K562 (cell line): ENCODE measurements at regions not wholly inside any gene's neighbourhood (a gene's known extent, or its start where the extent isn't known, plus 50 kb on each side); places are given as distances from the start of the nearest gene placed in this dataset.

Experiments used
- ATAC-seq: fragments of 200-7000 bp; cut with Tn5 transposase; 3 replicates; pipeline ENCODE4 v1.9.1; 2020; ENCODE audit warnings: moderate library complexity
- BruUV-seq: library from RNA; stranded (reverse); fragments of 400-500 nt; replicated peaks from 2 replicates; lab custom pipeline; 2021; lab: Mats Ljungman, UMichigan
- CTCF ChIA-PET: fragments of 300-600 bp; formaldehyde crosslinking; extraction: SDS; loops from one replicate; lab custom pipeline; 2021; ENCODE audit warnings: low intra/inter-chr PET ratio; lab: Yijun Ruan, JAX
- POLR2A ChIA-PET: fragments of 300-600, 350-650 bp; sonication (Branson Sonifier 250); formaldehyde crosslinking; extraction: SDS; loops from one replicate; lab custom pipeline; 2021; ENCODE audit warnings: antibody characterized with exemption, inconsistent platforms; lab: Yijun Ruan, JAX
- DNase-seq, 4 experiments: peaks; one replicate each; pipeline versions ENCODE4 v3.0.0 to v3.0.0-alpha.2; 2011 to 2018; ENCODE audit warnings: low spot score in 3 of 4, mixed read lengths in 3 of 4; ENCODE audit errors: extremely low read depth in 1 of 4
- FAIRE-seq: peaks from 2 replicates; lab custom pipeline; 2011; peaks lifted over from hg19 to GRCh38; lab: Jason Lieb, UNC
- H2AFZ ChIP-seq: 2 replicates; pipeline ENCODE4 v1.6.0; 2011; ENCODE audit warnings: low read depth, low read length, control low read depth, inconsistent platforms
- H3K27ac ChIP-seq: fragments of 200-600 bp; 3 replicates; pipeline ENCODE4 v1.8.0; 2011; ENCODE audit warnings: low read depth, mild to moderate bottlenecking, control low read depth, inconsistent platforms, low read length, moderate library complexity, mixed read lengths; ENCODE audit errors: extremely low read depth
- H3K27me3 ChIP-seq, 2 experiments: fragments of 300-600 bp in 1 of 2; 2 replicates in 1 of 2; 3 replicates in 1 of 2; pipeline versions ENCODE4 v1.6.0 to v1.8.0; 2011; ENCODE audit warnings: inconsistent platforms in 2 of 2, low read length in 2 of 2, mild to moderate bottlenecking in 1 of 2, mixed read lengths in 1 of 2, moderate library complexity in 1 of 2; ENCODE audit not compliant: control insufficient read depth in 2 of 2, insufficient read depth in 2 of 2
- H3K36me3 ChIP-seq: fragments of 300-600 bp; 3 replicates; pipeline ENCODE4 v1.8.0; 2011; ENCODE audit warnings: mild to moderate bottlenecking, low read length, inconsistent platforms; ENCODE audit not compliant: control insufficient read depth, insufficient read depth
- H3K4me1 ChIP-seq, 2 experiments: fragments of 200-600 bp in 1 of 2; replicated peaks in 1 of 2; 2 replicates in 1 of 2; 3 replicates in 1 of 2; pipeline versions ENCODE4 v1.5.1 to v1.8.0; 2011; ENCODE audit warnings: inconsistent platforms in 2 of 2, low read length in 2 of 2, mild to moderate bottlenecking in 1 of 2, mixed read lengths in 1 of 2, moderate library complexity in 1 of 2; ENCODE audit not compliant: control insufficient read depth in 2 of 2, insufficient read depth in 2 of 2
- H3K4me2 ChIP-seq: 2 replicates; pipeline ENCODE4 v1.6.1; 2011; ENCODE audit warnings: low read length, control low read depth, inconsistent platforms, mixed read lengths; ENCODE audit not compliant: insufficient read depth
- H3K4me3 ChIP-seq: fragments of 200-600 bp; sonication (generic), shearing (Covaris generic); 2 replicates; pipeline ENCODE4 v1.5.1; 2016; ENCODE audit warnings: control low read depth, inconsistent platforms
- H3K79me2 ChIP-seq: fragments of 200-600 bp; 3 replicates; pipeline ENCODE4 v1.8.0; 2011; ENCODE audit warnings: low read length, inconsistent platforms; ENCODE audit not compliant: control insufficient read depth, insufficient read depth
- H3K9ac ChIP-seq, 2 experiments: 2 replicates each; pipeline versions ENCODE4 v1.6.0 to v1.6.1; 2011; ENCODE audit warnings: low read depth in 2 of 2, low read length in 2 of 2, control low read depth in 1 of 2, inconsistent platforms in 1 of 2, mild to moderate bottlenecking in 1 of 2, mixed read lengths in 1 of 2; ENCODE audit not compliant: insufficient read depth in 1 of 2
- H3K9me1 ChIP-seq: one replicate; pipeline ENCODE4 v1.6.0; 2011; ENCODE audit warnings: inconsistent platforms, mild to moderate bottlenecking, low read length, moderate library complexity; ENCODE audit not compliant: control insufficient read depth, insufficient read depth
- H3K9me3 ChIP-seq: replicated peaks from 2 replicates; pipeline ENCODE4 v1.5.1; 2011; ENCODE audit warnings: low read depth, low read length, inconsistent platforms; ENCODE audit not compliant: control insufficient read depth, insufficient read depth
- H4K20me1 ChIP-seq: replicated peaks from 2 replicates; pipeline ENCODE4 v1.6.1; 2011; ENCODE audit warnings: low read length, inconsistent platforms, mixed read lengths; ENCODE audit not compliant: control insufficient read depth, insufficient read depth
- ARID1B ChIP-seq: fragments of 450-650 bp; IDR thresholded peaks from 2 replicates; pipeline ENCODE4 v1.6.1; 2016; ENCODE audit warnings: antibody characterized with exemption, mild to moderate bottlenecking, inconsistent platforms
- HEY1 ChIP-seq: fragments of 250-450 bp; sonication (Bioruptor Pico); IDR thresholded peaks from 2 replicates; pipeline ENCODE4 v1.5.0; 2020; ENCODE audit warnings: mild to moderate bottlenecking, moderate library complexity, borderline replicate concordance
- WGBS: fragments of 100-300 bp; shearing (Covaris generic); methylation state at CpG from one replicate; pipeline ENCODE4 v1.1.6; 2016; ENCODE audit warnings: low coverage, mixed read lengths; ENCODE audit not compliant: insufficient coverage; ENCODE audit errors: missing lambda C conversion rate; 5-methylcytosine and 5-hydroxymethylcytosine counted together
- in situ Hi-C: fragments of 300-500 bp; cut with MboI; formaldehyde crosslinking; loops from 4 replicates; pipeline ENCODE4 v1.15.0; 2018; ENCODE audit warnings: inconsistent platforms, mixed read lengths
- intact Hi-C: fragments of 100-400 bp; cut with micrococcal nuclease; formaldehyde crosslinking; loops from 2 replicates; pipeline ENCODE4 v1.14.2; 2022
- TF ChIP-seq, protein P1 (sequence below): fragments of 250-450 bp; sonication (Bioruptor Pico); IDR thresholded peaks from 2 replicates; pipeline ENCODE4 v1.8.0; 2021; ENCODE audit warnings: mild to moderate bottlenecking, moderate library complexity
- TF ChIP-seq, protein P2 (sequence below): fragments of 250-450 bp; sonication (Bioruptor Pico); IDR thresholded peaks from 2 replicates; pipeline ENCODE4 v1.5.0; 2020; ENCODE audit warnings: mild to moderate bottlenecking, borderline replicate concordance

DNA sequence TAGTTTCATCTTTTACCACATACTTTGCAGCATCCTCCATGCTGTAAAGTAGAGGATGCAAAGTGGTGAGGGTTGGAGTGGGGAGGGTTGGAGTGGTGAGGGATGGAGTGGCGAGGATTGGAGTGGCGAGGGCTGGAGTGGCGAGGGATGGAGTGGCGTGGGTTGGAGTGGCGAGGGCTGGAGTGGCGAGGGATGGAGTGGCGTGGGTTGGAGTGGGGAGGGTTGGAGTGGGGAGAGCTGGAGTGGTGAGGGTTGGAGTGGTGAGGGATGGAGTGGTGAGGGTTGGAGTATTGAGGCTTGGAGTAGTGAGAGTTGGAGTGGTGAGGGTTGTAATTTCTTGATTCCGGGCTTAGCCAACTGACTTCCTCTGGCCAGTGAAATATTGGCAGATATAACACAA lies 618.3 kb downstream of the MRPL39 start (continued):
- TF ChIP-seq, protein P1, sequence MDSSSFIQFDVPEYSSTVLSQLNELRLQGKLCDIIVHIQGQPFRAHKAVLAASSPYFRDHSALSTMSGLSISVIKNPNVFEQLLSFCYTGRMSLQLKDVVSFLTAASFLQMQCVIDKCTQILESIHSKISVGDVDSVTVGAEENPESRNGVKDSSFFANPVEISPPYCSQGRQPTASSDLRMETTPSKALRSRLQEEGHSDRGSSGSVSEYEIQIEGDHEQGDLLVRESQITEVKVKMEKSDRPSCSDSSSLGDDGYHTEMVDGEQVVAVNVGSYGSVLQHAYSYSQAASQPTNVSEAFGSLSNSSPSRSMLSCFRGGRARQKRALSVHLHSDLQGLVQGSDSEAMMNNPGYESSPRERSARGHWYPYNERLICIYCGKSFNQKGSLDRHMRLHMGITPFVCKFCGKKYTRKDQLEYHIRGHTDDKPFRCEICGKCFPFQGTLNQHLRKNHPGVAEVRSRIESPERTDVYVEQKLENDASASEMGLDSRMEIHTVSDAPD (CRISPR knock-in tag), result no peak
- TF ChIP-seq ARID1B, result no peak
- TF ChIP-seq, protein P2, sequence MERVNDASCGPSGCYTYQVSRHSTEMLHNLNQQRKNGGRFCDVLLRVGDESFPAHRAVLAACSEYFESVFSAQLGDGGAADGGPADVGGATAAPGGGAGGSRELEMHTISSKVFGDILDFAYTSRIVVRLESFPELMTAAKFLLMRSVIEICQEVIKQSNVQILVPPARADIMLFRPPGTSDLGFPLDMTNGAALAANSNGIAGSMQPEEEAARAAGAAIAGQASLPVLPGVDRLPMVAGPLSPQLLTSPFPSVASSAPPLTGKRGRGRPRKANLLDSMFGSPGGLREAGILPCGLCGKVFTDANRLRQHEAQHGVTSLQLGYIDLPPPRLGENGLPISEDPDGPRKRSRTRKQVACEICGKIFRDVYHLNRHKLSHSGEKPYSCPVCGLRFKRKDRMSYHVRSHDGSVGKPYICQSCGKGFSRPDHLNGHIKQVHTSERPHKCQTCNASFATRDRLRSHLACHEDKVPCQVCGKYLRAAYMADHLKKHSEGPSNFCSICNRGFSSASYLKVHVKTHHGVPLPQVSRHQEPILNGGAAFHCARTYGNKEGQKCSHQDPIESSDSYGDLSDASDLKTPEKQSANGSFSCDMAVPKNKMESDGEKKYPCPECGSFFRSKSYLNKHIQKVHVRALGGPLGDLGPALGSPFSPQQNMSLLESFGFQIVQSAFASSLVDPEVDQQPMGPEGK (CRISPR knock-in tag), result no peak

DNA sequence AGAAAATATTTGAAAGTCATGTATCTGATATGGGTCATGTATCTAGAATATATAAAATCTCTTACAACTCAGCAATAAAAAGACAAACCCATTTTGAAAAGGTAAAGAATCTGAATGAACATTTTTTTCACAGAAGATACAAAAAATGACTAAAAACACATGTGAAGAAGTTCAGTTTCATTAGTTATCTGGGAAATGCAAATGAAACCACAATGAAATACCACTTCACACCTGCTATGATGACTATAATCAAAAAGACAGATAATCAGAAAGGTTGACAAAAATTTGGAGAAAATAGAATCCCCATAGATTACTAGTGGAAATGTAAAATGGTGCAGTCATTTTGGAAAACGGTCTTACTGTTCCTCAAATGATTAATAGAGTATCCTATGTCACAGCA lies 631.0 kb downstream of the MRPL39 start:
- H3K9me3 ChIP-seq, result no peaks in the 10 kb centered on the region; the same call in 1 of the 2 replicates
- TF ChIP-seq HEY1, result no peak
- ChIA-PET CTCF (interaction anchor here (0.6 kb wide), 1 partner anchor 16 kb away, joined by 4 read pairs; no protein-coding TSS in a partner anchor), POLR2A (no interaction called here)
- no peak overlapping the region for H3K9ac ChIP-seq
- no TSS peak for BruUV-seq
- no peak overlapping the region for H3K4me3 ChIP-seq
- no peaks in the 10 kb centered on the region for H3K27me3 ChIP-seq
- H3K27ac ChIP-seq, result no peak overlapping the region
- H4K20me1 ChIP-seq, result no peaks in the 10 kb centered on the region
- H3K9me1 ChIP-seq, result no peaks in the 10 kb centered on the region
- H3K36me3 ChIP-seq, result no peaks in the 10 kb centered on the region
- DNase-seq (no peak), ATAC-seq (no peak), FAIRE-seq (no peak)
- intact Hi-C loops, result no loop called here
- in situ Hi-C loops, result no loop called here
- H3K4me2 ChIP-seq, result no peak overlapping the region
- WGBS, result 0% methylated on average over 1 of the region's 1 CpG
- H3K4me1 ChIP-seq, result no peaks in the 10 kb centered on the region
- H2AFZ ChIP-seq, result no peak overlapping the region
- H3K79me2 ChIP-seq, result no peaks in the 10 kb centered on the region
